ENCODE measurements at regions not wholly inside any gene's neighbourhood (a gene's known extent, or its start where the extent isn't known, plus 50 kb on each side); places are given as distances from the start of the nearest gene placed in this dataset.

- Histone ChIP-seq H3K9me3 (no peaks in the 10 kb centered on the region), H3K36me3 (no peaks in the 10 kb centered on the region), H3K27me3 (no peaks in the 10 kb centered on the region), H3K4me1 (no peaks in the 10 kb centered on the region), H3K4me3 (no peak overlapping the region), H3K27ac (no peak overlapping the region)
- TF ChIP-seq CTCF (IDR thresholded peaks at IDR 0.05), result no peak
- DNase-seq (ENCODE audit: low spot score), result no peak
Measured at GRCh38 chr22:49413146-49413545, 414.5 kb downstream of the BRD1 start.

GRCh38 chr22:49412236-49412635 lies 415.4 kb downstream of the BRD1 start:
- no peak for DNase-seq (ENCODE audit: low spot score)
- Histone ChIP-seq H3K4me1 (no peaks in the 10 kb centered on the region), H3K36me3 (no peaks in the 10 kb centered on the region), H3K4me3 (no peak overlapping the region), H3K27me3 (no peaks in the 10 kb centered on the region), H3K27ac (no peak overlapping the region), H3K9me3 (no peaks in the 10 kb centered on the region)
- TF ChIP-seq CTCF (IDR thresholded peaks at IDR 0.05), result no peak

GRCh38 chr22:49411236-49411635 lies 416.4 kb downstream of the BRD1 start:
- H3K9me3 ChIP-seq, result no peaks in the 10 kb centered on the region
- H3K27ac ChIP-seq, result no peak overlapping the region
- no peaks in the 10 kb centered on the region for H3K36me3 ChIP-seq
- H3K4me1 ChIP-seq, result no peaks in the 10 kb centered on the region
- H3K27me3 ChIP-seq, result no peaks in the 10 kb centered on the region
- H3K4me3 ChIP-seq, result no peak overlapping the region
- no peak for DNase-seq (ENCODE audit: low spot score)
- no peak for TF ChIP-seq CTCF (IDR thresholded peaks at IDR 0.05)

GRCh38 chr22:49408102-49408836 lies 419.4 kb downstream of the BRD1 start:
- H3K9me3 ChIP-seq, result no peaks in the 10 kb centered on the region
- no peak for TF ChIP-seq CTCF (IDR thresholded peaks at IDR 0.05)
- no peaks in the 10 kb centered on the region for H3K27me3 ChIP-seq
- DNase-seq (ENCODE audit: low spot score), result no peak
- no peaks in the 10 kb centered on the region for H3K36me3 ChIP-seq
- no peaks in the 10 kb centered on the region for H3K4me1 ChIP-seq
- no peak overlapping the region for H3K27ac ChIP-seq
- no peak overlapping the region for H3K4me3 ChIP-seq

- Histone ChIP-seq H3K4me3 (no peak overlapping the region), H3K27me3 (no peaks in the 10 kb centered on the region), H3K36me3 (no peaks in the 10 kb centered on the region), H3K9me3 (no peaks in the 10 kb centered on the region), H3K27ac (no peak overlapping the region), H3K4me1 (no peaks in the 10 kb centered on the region)
- TF ChIP-seq CTCF (IDR thresholded peaks at IDR 0.05), result no peak
- peak; percentile 44 for DNase-seq (ENCODE audit: low spot score)
Measured at GRCh38 chr22:49406879-49407587, 420.6 kb downstream of the BRD1 start.

All from right atrium auricular region (tissue), 2 donors.